Adrenal gland (tissue), 9 donors: ENCODE measurements at regions not wholly inside any gene's neighbourhood (a gene's known extent, or its start where the extent isn't known, plus 50 kb on each side); places are given as distances from the start of the nearest gene placed in this dataset.

Source experiments
- DNase-seq, 7 donors: peaks; one replicate each; pipeline ENCODE4 v3.0.0-alpha.2; 2019 to 2020
- H3K27ac ChIP-seq, 5 donors: fragments of 200-600 bp; sonication (generic) in 4 of 5; 1 replicate in 3 of 5; 2 replicates in 2 of 5; pipeline versions ENCODE4 v1.5.1 to v1.8.0; 2016 to 2020; ENCODE audit warnings: mild to moderate bottlenecking in 1 of 5
- H3K27me3 ChIP-seq: fragments of 200-600 bp; 2 replicates; pipeline ENCODE4 v1.8.0; 2021
- H3K36me3 ChIP-seq, 2 donors: fragments of 200-600 bp; replicated peaks in 1 of 2; 1 replicate in 1 of 2; 2 replicates in 1 of 2; pipeline versions ENCODE4 v1.5.1 to v1.8.0; 2018 to 2022
- H3K4me1 ChIP-seq, 2 donors: fragments of 200-600 bp; replicated peaks in 1 of 2; 1 replicate in 1 of 2; 2 replicates in 1 of 2; pipeline versions ENCODE4 v1.5.1 to v1.8.0; 2018 to 2021
- H3K4me3 ChIP-seq, 4 donors: fragments of 200-600 bp; sonication (generic) in 3 of 4; one replicate each; pipeline ENCODE4 v1.5.1; 2016 to 2018
- H3K9me3 ChIP-seq, 3 donors: fragments of 200-600 bp; sonication (generic) in 1 of 3; replicated peaks in 1 of 3; 1 replicate in 2 of 3; 2 replicates in 1 of 3; pipeline versions ENCODE4 v1.5.1 to v1.8.0; 2016 to 2021
- POLR2A ChIP-seq, 2 donors: fragments of 450-650 bp; IDR thresholded peaks; one replicate each; pipeline ENCODE4 v1.6.1; 2017; ENCODE audit warnings: antibody characterized with exemption in 2 of 2, mild to moderate bottlenecking in 2 of 2, moderate library complexity in 1 of 2
- WGBS, 4 donors: extraction: QIAGEN DNeasy Blood & Tissue Kit in 2 of 4; methylation state at CpG; one replicate each; pipeline versions ENCODE4 v1.1.5 to v1.1.7; 2013 to 2017; 5-methylcytosine and 5-hydroxymethylcytosine counted together
- intact Hi-C, 2 donors: fragments of 100-400 bp; cut with DNase I; formaldehyde crosslinking; loops; one replicate each; pipeline versions ENCODE4 v1.14.1 to v1.15.0; 2022 to 2023
- TF ChIP-seq, protein P1 (sequence below), 6 experiments: fragments of 450-650 bp in 4 of 6; fragments of 200-600 bp in 2 of 6; sonication (generic) in 1 of 6; IDR thresholded peaks; 1 replicate in 5 of 6; 2 replicates in 1 of 6; pipeline versions ENCODE4 v1.5.1 to v1.8.0; 2016 to 2021; ENCODE audit warnings: antibody characterized with exemption in 6 of 6, mild to moderate bottlenecking in 2 of 6, moderate library complexity in 1 of 6
- donor health status: healthy with polysubstance abuse.
- donor health status: Bipolar disorder and iron deficiency.
- donor health status: DM: yes; HTN: yes; CAD: no.
- donor health status: DM: no; HTN: no; CAD: no.
- donor health status: DM: no; HTN: no; CAD: no.

DNA sequence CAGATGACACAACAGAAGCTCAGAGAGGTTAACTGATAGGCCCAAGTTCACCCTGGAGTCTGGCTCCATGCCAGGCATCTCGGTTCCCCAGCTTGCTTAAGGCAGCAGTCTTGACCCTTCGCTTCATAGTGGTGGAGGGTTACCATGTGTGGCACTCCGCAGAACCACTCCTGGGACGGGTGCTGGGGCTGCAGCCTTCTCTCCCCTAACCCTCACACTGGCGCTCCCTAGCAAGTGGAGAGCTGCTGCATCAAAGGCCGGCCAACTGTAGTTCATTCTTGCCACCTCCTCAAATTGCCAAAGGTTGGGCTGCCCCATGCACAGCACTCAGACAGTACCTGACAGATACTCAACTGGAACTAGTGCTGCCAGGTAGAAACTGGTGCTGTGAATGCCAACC lies 70.2 kb upstream of the KCND3 start:
- 82 to 90% (median 86%) methylated on average over 3 to 6 of the region's 6 CpGs for WGBS, 4 donors
- DNase-seq = no peak
- H3K36me3 ChIP-seq = no peaks in the 10 kb centered on the region
- intact Hi-C loops = no loop called here
- no peaks in the 10 kb centered on the region for H3K4me1 ChIP-seq
- no peaks in the 10 kb centered on the region for H3K9me3 ChIP-seq
- no peak overlapping the region for H3K4me3 ChIP-seq
- TF ChIP-seq, protein P1, sequence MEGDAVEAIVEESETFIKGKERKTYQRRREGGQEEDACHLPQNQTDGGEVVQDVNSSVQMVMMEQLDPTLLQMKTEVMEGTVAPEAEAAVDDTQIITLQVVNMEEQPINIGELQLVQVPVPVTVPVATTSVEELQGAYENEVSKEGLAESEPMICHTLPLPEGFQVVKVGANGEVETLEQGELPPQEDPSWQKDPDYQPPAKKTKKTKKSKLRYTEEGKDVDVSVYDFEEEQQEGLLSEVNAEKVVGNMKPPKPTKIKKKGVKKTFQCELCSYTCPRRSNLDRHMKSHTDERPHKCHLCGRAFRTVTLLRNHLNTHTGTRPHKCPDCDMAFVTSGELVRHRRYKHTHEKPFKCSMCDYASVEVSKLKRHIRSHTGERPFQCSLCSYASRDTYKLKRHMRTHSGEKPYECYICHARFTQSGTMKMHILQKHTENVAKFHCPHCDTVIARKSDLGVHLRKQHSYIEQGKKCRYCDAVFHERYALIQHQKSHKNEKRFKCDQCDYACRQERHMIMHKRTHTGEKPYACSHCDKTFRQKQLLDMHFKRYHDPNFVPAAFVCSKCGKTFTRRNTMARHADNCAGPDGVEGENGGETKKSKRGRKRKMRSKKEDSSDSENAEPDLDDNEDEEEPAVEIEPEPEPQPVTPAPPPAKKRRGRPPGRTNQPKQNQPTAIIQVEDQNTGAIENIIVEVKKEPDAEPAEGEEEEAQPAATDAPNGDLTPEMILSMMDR (IDR thresholded peaks at IDR 0.05) = no peak
- TF ChIP-seq POLR2A (IDR thresholded peaks at IDR 0.05) = no peak
- H3K27me3 ChIP-seq = no peaks in the 10 kb centered on the region
- no peak overlapping the region for H3K27ac ChIP-seq

DNA sequence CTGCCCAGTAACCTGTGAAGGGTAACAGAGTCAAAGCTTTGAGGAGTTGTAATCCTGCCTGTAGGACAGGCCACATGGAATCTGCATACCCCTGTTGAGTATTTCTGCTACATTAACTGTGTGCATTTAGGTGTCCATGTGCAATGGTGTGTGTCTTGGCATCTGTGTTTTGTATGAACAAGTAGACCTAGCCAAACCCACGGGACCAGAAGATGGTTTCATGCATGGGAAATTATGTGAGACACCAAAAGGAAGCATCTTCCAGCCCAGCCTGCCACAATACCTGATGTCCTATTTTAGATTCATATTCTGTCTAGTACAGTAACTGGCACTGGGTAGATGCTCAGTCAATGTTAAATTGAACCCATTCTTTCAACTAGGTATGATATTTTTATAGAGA lies 70.8 kb upstream of the KCND3 start:
- no peak for DNase-seq
- intact Hi-C loops = no loop called here
- H3K9me3 ChIP-seq = no peaks in the 10 kb centered on the region
- TF ChIP-seq, protein P1 (IDR thresholded peaks at IDR 0.05) = no peak
- TF ChIP-seq POLR2A (IDR thresholded peaks at IDR 0.05) = no peak
- H3K4me3 ChIP-seq = no peak overlapping the region
- no peaks in the 10 kb centered on the region for H3K4me1 ChIP-seq
- 79 to 90% (median 83%) methylated on average over 1 of the region's 1 CpG for WGBS, 4 donors
- H3K36me3 ChIP-seq = no peaks in the 10 kb centered on the region
- H3K27ac ChIP-seq = no peak overlapping the region
- no peaks in the 10 kb centered on the region for H3K27me3 ChIP-seq

DNA sequence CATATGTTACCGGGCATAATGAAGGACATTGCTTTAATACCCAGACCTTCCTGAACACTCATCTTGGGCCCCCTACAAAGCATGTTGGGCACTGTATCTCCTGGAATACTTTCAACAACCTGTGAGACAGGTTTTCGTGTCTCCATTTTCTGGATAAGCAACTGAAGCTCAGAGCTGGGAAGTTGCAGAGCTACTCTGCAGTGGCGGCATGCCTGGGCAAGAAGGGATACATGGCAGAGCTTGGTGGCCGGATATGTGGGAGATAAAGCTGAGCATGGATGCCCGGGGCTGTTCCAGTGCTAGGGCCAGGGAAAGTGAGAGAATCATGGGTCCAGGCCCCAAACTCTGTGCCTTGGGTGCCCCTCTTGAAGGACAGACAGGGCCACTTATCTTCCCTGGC lies 71.6 kb upstream of the KCND3 start:
- Histone ChIP-seq H3K9me3 (no peaks in the 10 kb centered on the region), H3K27me3 (no peaks in the 10 kb centered on the region), H3K4me1 (no peaks in the 10 kb centered on the region), H3K27ac (no peak overlapping the region), H3K36me3 (no peaks in the 10 kb centered on the region), H3K4me3 (no peak overlapping the region)
- TF ChIP-seq POLR2A (IDR thresholded peaks at IDR 0.05) = no peak
- TF ChIP-seq, protein P1 (IDR thresholded peaks at IDR 0.05) = no peak
- DNase-seq = no peak
- intact Hi-C loops = no loop called here
- WGBS, 4 donors = 74 to 93% (median 86%) methylated on average over 5 of the region's 5 CpGs

DNA sequence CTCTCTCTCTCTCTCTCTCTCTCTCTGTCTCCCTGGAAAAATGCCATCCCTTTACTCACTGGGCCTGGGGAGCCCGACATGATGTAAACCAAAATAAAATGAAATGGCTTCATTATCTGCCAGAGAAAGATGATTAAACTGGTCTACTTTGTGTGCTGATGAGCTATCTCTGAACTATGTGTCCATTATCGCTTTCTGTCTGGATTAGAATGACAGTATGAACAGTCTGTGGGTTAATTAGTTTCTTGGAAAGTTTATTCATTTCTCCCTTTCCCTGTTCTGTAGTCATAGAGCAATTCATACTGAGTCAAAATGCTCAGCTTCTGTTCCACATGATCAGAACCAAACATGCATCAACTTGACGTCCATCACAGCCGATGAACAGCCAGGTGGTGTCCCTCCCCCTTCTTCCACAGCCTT lies 72.4 kb upstream of the KCND3 start:
- no peak for DNase-seq
- WGBS, 4 donors = 62 to 76% (median 74%) methylated on average over 4 of the region's 4 CpGs
- H3K27ac ChIP-seq = no peak overlapping the region
- TF ChIP-seq, protein P1 (IDR thresholded peaks at IDR 0.05) = no peak
- TF ChIP-seq POLR2A (IDR thresholded peaks at IDR 0.05) = no peak
- intact Hi-C loops = no loop called here
- H3K4me3 ChIP-seq = no peak overlapping the region
- H3K36me3 ChIP-seq = no peaks in the 10 kb centered on the region
- no peaks in the 10 kb centered on the region for H3K27me3 ChIP-seq
- H3K4me1 ChIP-seq = no peaks in the 10 kb centered on the region
- H3K9me3 ChIP-seq = no peaks in the 10 kb centered on the region
